ENCODE measurements at regions not wholly inside any gene's neighbourhood (a gene's known extent, or its start where the extent isn't known, plus 50 kb on each side); places are given as distances from the start of the nearest gene placed in this dataset.
"Not testable (repeated sequence)": the region's sequence is repeated elsewhere in the genome, so short reads cannot be mapped to it uniquely, and the experiment has no call there.

- no peak for TF ChIP-seq POLR2AphosphoS5 (IDR thresholded peaks at IDR 0.05; ENCODE audit: borderline replicate concordance, low read depth, low read length)
- no peak for TF ChIP-seq FOXP2 (optimal IDR thresholded peaks at IDR 0.05; ENCODE audit: control extremely low read depth, extremely low read length, insufficient read depth)
- TF ChIP-seq EZH2 (IDR thresholded peaks at IDR 0.05) = no peak
- no peak overlapping the region for H3K4me3 ChIP-seq
- H3K36me3 ChIP-seq (ENCODE audit: insufficient read depth, low read length) = no peaks in the 10 kb centered on the region
- no peak for DNase-seq (ENCODE audit: low read depth, low spot score)
- no peaks in the 10 kb centered on the region for H3K9me3 ChIP-seq (ENCODE audit: low read depth, low read length)
- H3K9ac ChIP-seq (ENCODE audit: insufficient read length) = no peak overlapping the region
- H3K27ac ChIP-seq = no peak overlapping the region
These were observed 64.7 kb upstream of the EPHB3 start for GRCh38 chr3:184496933-184497332.

GRCh38 chr3:184497804-184498203 lies 63.8 kb upstream of the EPHB3 start:
- Histone ChIP-seq H3K9ac (ENCODE audit: insufficient read length) (no peak overlapping the region), H3K4me3 (no peak overlapping the region), H3K9me3 (ENCODE audit: low read depth, low read length) (no peaks in the 10 kb centered on the region; the same call in 1 of the 2 replicates), H3K27ac (no peak overlapping the region), H3K36me3 (ENCODE audit: insufficient read depth, low read length) (no peaks in the 10 kb centered on the region)
- no peak for TF ChIP-seq FOXP2 (optimal IDR thresholded peaks at IDR 0.05; ENCODE audit: control extremely low read depth, extremely low read length, insufficient read depth)
- DNase-seq (ENCODE audit: low read depth, low spot score) = no peak

GRCh38 chr3:184498986-184499606 lies 62.5 kb upstream of the EPHB3 start:
- no peak overlapping the region for H3K9ac ChIP-seq (ENCODE audit: insufficient read length)
- H3K36me3 ChIP-seq (ENCODE audit: insufficient read depth, low read length) = no peaks in the 10 kb centered on the region
- DNase-seq (ENCODE audit: low read depth, low spot score) = no peak
- H3K9me3 ChIP-seq (ENCODE audit: low read depth, low read length) = no peaks in the 10 kb centered on the region; the same call in 1 of the 2 replicates
- TF ChIP-seq EZH2 (IDR thresholded peaks at IDR 0.05) (no peak), FOXP2 (optimal IDR thresholded peaks at IDR 0.05; ENCODE audit: control extremely low read depth, extremely low read length, insufficient read depth) (no peak), POLR2AphosphoS5 (IDR thresholded peaks at IDR 0.05; ENCODE audit: borderline replicate concordance, low read depth, low read length) (no peak)
- no peak overlapping the region for H3K4me3 ChIP-seq
- H3K27ac ChIP-seq = no peak overlapping the region

DNA sequence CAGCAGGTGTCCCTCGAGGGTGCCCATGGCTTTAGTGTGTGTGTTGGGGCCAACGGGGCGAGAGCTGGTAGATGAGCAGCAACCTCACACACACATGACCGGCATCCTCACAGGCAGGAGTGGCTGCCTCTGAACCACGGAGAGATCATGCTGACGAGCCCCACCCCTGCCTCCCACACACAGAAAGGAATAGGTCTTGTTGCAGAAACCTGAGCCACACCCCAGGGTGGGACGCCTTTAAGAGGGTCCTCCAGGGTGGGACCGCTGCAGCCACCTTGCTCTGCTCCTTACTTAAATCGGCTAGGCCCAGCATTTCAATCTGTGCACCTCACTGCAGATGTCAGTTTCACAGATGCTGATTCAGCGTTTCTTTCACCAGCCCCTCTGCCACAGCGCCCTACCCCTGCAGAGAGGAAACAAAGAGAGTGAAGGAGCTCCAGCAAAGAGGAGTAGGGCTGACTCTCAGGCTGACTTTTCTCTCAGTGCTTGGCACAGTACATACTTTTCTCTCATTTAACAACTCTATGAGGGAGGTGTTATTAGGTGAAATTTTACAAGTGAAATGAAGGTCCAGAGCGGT lies 61.2 kb upstream of the EPHB3 start:
- no peak overlapping the region for H3K9ac ChIP-seq (ENCODE audit: insufficient read length)
- TF ChIP-seq FOXP2 (optimal IDR thresholded peaks at IDR 0.05; ENCODE audit: control extremely low read depth, extremely low read length, insufficient read depth) (no peak), EZH2 (IDR thresholded peaks at IDR 0.05) (no peak), POLR2AphosphoS5 (IDR thresholded peaks at IDR 0.05; ENCODE audit: borderline replicate concordance, low read depth, low read length) (0 out of 2 replicates have a peak, but pooled peaks have one; percentile 28)
- H3K4me3 ChIP-seq = peak overlapping the region; percentile 40
- no peaks in the 10 kb centered on the region; the same call in 1 of the 2 replicates for H3K9me3 ChIP-seq (ENCODE audit: low read depth, low read length)
- H3K27ac ChIP-seq = peak overlapping the region; percentile 79
- peak; percentile 64 for DNase-seq (ENCODE audit: low read depth, low spot score)
- H3K36me3 ChIP-seq (ENCODE audit: insufficient read depth, low read length) = no peaks in the 10 kb centered on the region

- no peaks in the 10 kb centered on the region; the same call in 1 of the 2 replicates for H3K9me3 ChIP-seq (ENCODE audit: low read depth, low read length)
- DNase-seq (ENCODE audit: low read depth, low spot score) = no peak
- no peak overlapping the region for H3K9ac ChIP-seq (ENCODE audit: insufficient read length)
- H3K27ac ChIP-seq = no peak overlapping the region
- no peaks in the 10 kb centered on the region for H3K36me3 ChIP-seq (ENCODE audit: insufficient read depth, low read length)
- no peak overlapping the region for H3K4me3 ChIP-seq
- TF ChIP-seq EZH2 (IDR thresholded peaks at IDR 0.05) (no peak), FOXP2 (optimal IDR thresholded peaks at IDR 0.05; ENCODE audit: control extremely low read depth, extremely low read length, insufficient read depth) (no peak), POLR2AphosphoS5 (IDR thresholded peaks at IDR 0.05; ENCODE audit: borderline replicate concordance, low read depth, low read length) (no peak)
These were observed 59.4 kb upstream of the EPHB3 start for GRCh38 chr3:184502123-184502667.

DNA sequence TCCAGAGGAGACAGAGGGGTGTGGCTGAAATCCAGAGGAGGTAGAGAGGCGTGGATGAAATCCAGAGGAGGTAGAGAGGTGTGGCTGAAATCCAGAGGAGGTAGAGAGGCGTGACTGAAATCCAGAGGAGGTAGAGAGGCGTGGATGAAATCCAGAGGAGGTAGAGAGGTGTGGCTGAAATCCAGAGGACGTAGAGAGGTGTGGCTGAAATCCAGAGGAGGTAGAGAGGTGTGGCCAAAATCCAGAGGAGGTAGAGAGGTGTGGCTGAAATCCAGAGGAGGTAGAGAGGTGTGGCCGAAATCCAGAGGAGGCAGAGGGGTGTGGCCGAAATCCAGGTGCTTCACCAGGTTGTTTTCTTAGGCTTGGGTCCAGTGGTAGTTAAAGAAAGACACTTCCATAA lies 58.7 kb upstream of the EPHB3 start:
- H3K36me3 ChIP-seq (ENCODE audit: insufficient read depth, low read length); H3K9ac ChIP-seq (ENCODE audit: insufficient read length); H3K4me3 ChIP-seq; DNase-seq (ENCODE audit: low read depth, low spot score); H3K9me3 ChIP-seq (ENCODE audit: low read depth, low read length); H3K27ac ChIP-seq: not testable (repeated sequence)

DNA sequence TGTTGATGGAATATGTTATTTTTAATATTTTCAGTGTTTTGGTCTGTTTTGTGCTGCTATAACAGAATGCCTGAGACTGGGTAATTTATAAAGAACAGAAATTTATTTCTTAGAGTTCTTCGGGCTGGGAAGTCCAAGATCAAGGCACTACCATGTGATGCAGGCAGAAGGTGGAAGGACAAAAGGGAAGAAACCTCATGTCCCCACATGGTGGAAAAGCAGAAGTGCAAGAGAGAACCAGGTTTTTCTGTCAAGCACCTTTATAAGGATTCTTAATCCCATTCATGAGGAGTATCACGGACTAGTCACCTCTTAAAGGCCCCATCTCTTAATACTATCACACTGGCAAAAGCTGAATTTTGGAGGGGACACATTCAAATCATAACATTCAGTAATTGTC lies 57.9 kb upstream of the EPHB3 start:
- Histone ChIP-seq H3K27ac (no peak overlapping the region), H3K36me3 (ENCODE audit: insufficient read depth, low read length) (no peaks in the 10 kb centered on the region), H3K9me3 (ENCODE audit: low read depth, low read length) (no peaks in the 10 kb centered on the region; the same call in 1 of the 2 replicates), H3K4me3 (no peak overlapping the region), H3K9ac (ENCODE audit: insufficient read length) (no peak overlapping the region)
- no peak for TF ChIP-seq FOXP2 (optimal IDR thresholded peaks at IDR 0.05; ENCODE audit: control extremely low read depth, extremely low read length, insufficient read depth)
- no peak for TF ChIP-seq EZH2 (IDR thresholded peaks at IDR 0.05)
- TF ChIP-seq POLR2AphosphoS5 (IDR thresholded peaks at IDR 0.05; ENCODE audit: borderline replicate concordance, low read depth, low read length) = no peak
- DNase-seq (ENCODE audit: low read depth, low spot score) = no peak

- no peak for DNase-seq (ENCODE audit: low read depth, low spot score)
- no peaks in the 10 kb centered on the region; the same call in 1 of the 2 replicates for H3K9me3 ChIP-seq (ENCODE audit: low read depth, low read length)
These were observed 56.3 kb upstream of the EPHB3 start for GRCh38 chr3:184505076-184505878.

More at GRCh38 chr3:184505076-184505878, 56.3 kb upstream of the EPHB3 start:
- Histone ChIP-seq H3K36me3 (ENCODE audit: insufficient read depth, low read length) (no peaks in the 10 kb centered on the region), H3K4me3 (no peak overlapping the region), H3K9ac (ENCODE audit: insufficient read length) (no peak overlapping the region), H3K27ac (no peak overlapping the region)
- TF ChIP-seq EZH2 (IDR thresholded peaks at IDR 0.05) (no peak), POLR2AphosphoS5 (IDR thresholded peaks at IDR 0.05; ENCODE audit: borderline replicate concordance, low read depth, low read length) (no peak), FOXP2 (optimal IDR thresholded peaks at IDR 0.05; ENCODE audit: control extremely low read depth, extremely low read length, insufficient read depth) (no peak)
